ENCODE measurements at regions not wholly inside any gene's neighbourhood (a gene's known extent, or its start where the extent isn't known, plus 50 kb on each side); places are given as distances from the start of the nearest gene placed in this dataset.
"Not testable (repeated sequence)": the region's sequence is repeated elsewhere in the genome, so short reads cannot be mapped to it uniquely, and the experiment has no call there.

- not testable (repeated sequence) for DNase-seq
These were observed 50.4 kb upstream of the B3GAT2 start for GRCh38 chr6:71007298-71007697.

DNA sequence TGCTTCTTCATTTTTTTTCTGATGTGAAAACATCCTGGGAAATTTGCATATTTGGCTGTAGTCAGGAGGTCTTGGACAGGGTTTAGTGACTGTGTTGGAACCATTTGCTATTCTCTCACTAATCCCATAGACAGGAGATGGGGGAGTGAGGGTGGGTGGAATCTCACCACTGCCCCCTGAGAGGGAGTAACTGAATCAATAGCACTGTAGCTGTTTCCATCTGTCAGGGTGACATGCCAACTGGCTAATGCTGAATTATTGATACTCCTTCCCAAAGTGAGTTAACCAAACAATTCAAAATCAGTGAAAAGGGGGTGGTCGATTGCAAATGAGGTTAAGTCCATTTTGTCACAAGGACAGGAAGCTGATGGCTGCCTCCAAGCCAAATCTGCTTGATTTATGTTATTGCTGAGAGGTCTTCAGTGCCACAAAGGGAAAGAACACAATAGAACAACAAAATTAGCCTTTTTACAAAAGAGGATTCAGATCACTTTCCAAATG lies 55.1 kb upstream of the B3GAT2 start:
- no peak for DNase-seq

DNA sequence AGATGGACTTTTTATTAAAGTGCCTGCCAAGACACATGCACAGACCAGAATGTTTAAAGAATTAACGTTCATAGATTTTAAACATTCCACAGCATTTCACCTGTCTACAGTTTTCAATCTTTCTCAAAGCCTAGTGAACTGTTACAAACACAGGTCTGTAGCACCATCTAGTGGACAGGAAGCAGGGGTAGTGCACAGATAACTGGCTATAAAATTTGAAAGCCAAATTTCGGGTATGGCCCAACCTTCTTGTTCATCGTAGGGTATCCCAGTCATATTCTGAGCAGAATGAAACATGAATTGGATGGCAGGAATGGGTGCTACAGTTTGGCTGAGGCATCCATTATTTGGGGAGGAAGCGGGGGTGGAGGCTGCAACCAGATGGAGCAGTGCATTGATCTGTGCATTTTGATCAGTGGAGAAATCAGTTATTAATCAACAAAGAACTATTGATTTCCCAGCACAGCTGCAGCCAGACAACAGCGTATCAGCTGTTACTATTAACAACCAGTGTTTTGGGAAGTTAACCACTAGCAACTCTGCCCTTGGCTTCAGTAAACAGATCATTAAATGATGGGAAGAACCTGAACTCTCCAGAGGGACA lies 56.1 kb upstream of the B3GAT2 start:
- DNase-seq: peak; percentile 55

- DNase-seq: no peak
These were observed 58.5 kb upstream of the B3GAT2 start for GRCh38 chr6:71015392-71015791.

GRCh38 chr6:71028236-71028876 lies 71.5 kb upstream of the B3GAT2 start:
- no peak for DNase-seq

- no peak for DNase-seq
These were observed 72.0 kb upstream of the B3GAT2 start for GRCh38 chr6:71028877-71029252.

- no peak for DNase-seq
These were observed 72.7 kb upstream of the B3GAT2 start for GRCh38 chr6:71029555-71029954.

DNA sequence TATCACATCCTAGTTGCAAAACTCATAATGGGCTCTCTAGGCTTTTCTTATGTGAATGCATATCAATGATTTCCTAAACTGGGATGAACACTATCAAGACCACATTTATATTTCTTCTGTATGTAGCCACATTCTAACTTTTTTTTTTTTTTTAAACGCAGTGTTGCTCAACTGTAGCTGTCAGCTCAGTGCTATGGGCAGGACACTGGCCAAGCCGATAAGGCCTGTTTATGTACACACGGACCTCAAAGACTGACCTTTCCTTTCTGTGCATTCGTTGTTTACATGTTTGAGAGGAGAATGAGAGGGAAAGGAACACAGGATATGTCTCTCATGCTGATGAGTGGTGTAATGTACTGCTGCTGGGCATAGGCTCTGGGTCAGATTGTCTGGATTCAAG lies 75.1 kb upstream of the B3GAT2 start:
- no peak for DNase-seq

DNA sequence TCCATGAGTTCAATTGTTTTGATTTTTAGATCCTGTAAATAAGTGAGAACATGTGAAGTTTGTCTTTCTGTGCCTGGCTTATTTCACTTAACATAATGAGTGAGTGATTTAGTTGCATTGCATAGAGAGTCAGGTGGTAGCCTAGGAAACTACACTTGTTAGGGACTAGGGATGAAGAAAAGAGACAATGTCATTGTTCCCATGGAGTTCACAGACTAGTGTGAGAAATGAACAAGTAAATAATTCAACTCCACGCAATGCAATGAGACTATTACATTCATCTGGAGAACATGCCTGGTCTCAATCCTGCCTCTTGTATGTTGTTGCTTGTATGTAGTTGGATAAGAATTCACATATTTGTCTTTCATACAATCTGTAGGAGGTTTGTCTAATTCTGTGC lies 76.3 kb upstream of the B3GAT2 start:
- no peak for DNase-seq

- DNase-seq: no peak
These were observed 77.0 kb upstream of the B3GAT2 start for GRCh38 chr6:71033890-71034289.

DNA sequence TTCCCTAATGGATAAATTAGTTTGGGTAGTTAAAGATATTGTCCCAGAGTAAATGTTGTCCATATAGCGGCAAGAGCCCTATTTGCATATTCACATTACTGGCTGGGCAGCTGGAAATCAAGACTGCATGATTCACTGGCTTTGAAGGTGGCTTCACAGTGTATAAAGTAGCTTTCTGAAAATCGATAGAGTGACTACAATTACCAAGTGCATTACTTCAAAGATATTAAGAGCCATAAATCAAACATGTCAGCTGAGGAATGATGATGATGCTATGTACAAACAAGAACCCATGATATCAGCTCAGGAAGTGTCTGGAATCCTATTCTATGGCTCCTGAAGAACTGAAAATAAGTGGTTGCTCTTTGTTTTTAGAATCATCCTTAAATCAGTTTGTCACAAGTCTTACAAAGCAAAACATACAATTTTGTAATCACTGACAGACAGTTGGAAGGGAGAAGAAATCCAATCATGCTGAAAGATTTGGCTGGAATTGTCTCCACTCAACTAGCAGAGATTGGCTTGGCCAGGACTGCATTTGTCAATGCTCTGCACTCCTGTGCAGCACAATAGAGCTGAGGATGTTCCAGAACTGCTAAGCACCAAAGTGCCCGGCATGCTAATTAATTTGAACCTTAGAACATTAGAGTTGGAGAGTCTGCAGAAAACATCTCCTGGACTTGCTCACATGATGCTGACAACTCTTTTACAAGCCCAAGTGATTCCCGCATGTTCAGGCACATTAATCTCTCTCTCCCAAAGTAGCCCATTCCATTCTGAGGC lies 77.9 kb upstream of the B3GAT2 start:
- no peak for DNase-seq

DNA sequence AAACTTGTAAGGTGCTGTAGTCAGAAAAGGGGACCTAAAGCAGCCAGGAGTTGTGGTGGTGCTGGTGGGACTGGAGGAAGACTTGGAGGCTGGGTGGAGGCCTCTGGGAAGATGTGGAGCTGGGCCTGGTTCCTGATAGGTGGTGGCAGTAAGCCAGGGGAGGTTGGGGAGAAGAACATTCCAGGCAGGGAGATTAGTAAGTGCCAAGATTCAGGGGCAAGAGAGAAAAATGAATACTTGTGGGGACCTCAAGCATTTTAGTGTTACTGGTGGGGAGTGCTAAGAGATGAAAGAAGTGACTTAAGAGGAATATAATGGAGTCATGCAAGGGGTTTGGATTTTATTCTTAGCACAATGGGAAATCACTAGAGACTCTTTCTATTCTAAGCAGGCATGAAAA lies 79.0 kb upstream of the B3GAT2 start:
- peak; percentile 5 for DNase-seq

DNA sequence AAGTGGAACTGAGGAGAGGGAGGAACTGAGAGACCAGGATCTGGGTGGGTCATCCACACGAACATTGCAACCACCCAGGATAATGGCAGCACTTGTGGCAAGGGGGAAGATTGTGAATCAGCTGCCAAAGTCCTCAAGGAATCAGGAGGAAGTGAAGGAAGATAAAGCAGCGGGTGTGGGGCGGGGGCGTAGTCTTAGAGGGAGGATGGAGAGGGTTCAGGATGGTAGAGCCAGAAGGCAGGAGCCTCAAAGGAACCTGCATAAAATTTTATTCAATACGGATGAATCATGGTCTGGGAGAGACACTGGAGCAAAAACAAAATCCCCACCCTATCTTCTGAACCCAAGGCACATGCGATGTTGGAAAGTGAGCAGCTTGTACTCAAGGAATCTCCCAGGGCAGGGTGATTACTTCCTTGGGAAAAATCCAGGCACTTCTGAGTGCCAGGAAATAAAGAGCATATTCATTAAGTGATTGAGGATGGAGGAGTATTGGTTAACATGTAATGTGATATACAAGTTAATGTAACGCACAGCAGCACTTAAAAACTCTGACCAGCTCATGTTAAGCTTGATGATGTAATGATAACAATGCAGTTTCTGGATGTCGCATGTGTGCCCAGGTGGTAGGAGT lies 82.0 kb upstream of the B3GAT2 start:
- DNase-seq: no peak

- no peak for DNase-seq
These were observed 83.2 kb upstream of the B3GAT2 start for GRCh38 chr6:71040043-71040442.

DNA sequence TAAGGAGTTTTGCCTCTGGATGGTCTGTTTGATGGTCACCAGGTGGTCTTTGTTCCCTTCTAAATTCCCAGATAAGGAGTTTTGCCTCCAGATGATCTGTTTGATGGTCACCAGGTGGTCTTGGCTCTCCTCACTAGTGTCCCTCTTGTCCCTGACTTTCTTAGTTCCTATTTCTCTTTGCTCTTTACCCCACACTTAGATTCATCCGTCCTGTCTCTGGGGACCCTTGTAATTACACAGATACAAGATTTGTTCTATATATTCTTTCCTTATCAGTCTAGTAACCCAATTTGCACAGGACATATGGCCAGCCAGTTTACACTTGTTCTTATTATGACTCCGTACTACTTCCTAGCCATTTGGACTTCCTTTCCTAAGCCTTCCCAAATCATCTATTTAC lies 84.0 kb upstream of the B3GAT2 start:
- no peak for DNase-seq

- DNase-seq: peak; percentile 22
These were observed 87.0 kb upstream of the B3GAT2 start for GRCh38 chr6:71043902-71044301.

DNA sequence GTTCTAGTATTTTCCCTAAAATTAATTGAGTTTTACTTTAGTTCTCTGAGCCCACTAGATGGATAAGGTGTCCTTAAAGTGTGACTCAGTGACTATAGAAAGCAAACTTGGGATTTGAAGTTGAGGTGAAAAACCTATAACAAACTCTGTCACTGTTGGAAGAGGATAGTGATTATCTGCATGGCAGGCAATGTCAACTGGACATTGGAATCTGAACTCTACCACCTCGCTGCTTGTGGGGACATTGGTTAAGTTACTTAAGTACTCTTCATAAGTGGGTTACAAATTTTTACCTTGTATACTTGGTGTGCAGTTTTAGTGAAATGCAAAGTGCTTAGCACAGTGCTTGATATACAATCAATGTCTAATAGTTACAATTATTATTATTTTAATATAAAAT lies 87.9 kb upstream of the B3GAT2 start:
- DNase-seq: no peak

DNA sequence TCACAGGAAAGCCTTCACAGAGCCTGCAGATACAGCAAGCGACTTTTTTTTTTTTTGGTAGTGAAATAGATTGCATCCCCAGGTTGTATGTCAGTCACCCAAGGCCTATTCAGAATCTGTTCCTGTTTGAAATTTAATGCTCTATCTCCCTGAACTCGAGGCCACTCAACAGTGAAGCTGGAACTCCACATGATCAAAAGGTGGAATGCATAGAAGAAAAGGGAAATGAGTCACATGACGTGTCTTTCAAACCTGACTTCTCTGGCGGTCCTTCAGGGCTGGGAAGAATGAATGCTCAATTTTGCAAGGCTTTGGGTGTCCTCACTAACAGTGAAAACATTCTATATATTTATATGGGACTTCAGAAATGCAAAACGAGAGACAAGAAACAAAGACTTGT lies 88.4 kb upstream of the B3GAT2 start:
- DNase-seq: no peak

GRCh38 chr6:71047417-71047816 lies 90.6 kb upstream of the B3GAT2 start:
- DNase-seq: no peak

DNA sequence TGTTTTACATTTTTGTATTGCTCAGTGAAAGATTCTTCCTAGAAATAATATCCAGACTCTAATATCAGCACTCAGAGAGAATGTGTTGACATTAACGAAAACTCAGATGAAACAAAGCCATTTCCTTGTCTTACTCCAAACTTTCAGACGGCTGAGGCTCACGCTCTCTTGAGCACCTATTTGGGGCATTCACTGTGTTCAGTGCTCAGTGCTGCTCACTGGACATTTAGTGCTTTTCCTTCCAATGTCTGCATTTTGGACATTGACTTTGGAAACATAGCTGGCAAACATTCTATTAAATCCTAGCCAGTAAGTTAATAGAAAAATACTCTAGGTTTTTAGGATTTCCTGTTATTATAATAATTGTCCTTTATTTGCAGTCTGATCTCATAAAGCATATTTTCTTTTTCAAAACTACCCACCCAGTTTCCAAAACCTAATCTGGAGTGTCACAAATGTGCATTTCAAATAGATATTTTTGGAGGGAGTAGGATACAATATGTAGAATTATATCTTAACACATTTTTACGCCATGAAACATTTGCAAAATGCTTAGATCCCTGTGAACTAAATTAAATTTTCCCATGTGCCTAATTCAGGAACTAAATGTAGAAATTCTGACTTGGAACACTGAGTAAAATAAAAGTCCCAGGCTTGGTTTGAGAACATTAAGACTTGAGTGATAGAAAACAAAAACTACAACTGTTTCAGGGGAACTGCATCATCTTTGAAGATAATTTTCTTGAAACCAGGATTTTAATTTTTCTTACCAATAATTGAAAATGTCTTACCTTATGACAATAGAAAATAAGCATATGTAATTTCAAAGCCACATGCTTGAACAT lies 91.7 kb upstream of the B3GAT2 start:
- no peak for DNase-seq

- DNase-seq: no peak
These were observed 92.4 kb upstream of the B3GAT2 start for GRCh38 chr6:71049198-71049770.

DNA sequence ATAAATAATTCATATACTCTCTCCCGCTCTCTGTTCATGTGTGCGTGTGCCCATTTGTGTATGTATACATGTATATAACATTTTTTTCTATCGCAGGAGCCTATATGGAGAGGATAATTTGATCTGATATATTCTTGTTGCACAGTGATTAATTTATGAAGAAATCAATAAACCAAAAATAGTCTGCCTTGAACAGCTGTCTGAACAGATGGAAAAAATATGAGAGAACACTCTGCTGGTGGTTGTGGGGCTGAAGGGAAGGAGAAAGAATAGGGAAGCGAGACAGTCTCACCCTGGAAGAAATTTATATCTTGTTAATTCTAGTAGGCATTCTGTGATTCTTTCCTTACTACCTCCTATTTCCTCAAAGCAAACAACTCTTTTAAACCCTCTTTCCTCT lies 96.6 kb upstream of the B3GAT2 start:
- DNase-seq: no peak
